ENCODE measurements at regions not wholly inside any gene's neighbourhood (a gene's known extent, or its start where the extent isn't known, plus 50 kb on each side); places are given as distances from the start of the nearest gene placed in this dataset.

DNA sequence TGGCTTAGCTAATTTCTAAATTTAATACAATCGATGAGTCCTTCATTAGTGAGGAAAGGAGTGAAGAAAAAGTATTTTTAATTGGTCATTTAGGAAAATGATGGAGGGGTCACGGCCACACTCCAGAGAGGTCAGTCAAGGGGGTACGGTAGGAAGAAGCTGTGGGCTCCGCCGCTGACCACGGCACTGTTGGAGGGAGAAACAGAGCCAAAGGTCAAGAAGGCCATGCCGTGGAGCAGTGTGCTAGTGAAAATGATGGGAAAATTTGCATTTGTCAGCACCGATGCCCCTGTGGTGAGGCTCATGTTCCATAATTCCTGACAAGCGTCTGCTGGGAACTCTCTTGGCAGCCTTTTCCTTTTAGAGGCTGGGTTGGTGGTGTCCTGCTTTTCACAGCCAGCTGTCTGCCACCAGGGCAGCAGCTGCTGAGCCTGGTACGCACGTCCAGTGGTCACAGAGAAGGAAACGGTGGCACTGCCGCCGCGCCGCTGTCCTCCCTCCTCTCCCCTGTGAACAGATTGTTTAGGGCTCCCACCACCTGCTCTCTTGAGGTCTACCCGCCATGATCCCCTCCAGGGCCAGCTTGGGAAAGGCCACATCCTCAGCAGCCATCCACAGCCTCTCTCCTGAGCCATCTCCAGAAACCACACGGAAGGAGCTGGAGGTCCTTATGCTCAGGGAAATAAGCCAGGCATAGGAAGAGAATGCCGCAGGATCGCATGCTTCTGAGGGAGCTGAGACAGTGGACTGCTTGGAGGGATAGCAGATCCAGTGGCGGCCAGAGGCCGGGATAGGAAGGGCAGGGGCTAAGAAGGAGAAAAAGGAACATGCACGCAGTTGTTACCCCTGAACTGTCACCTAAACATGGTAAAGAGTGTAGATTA lies 263.7 kb upstream of the PPP2R2D start:
- Mint-ChIP-seq H3K4me3 (no peak overlapping the region), H3K27me3 (peaks cover 1% of the 10 kb centered on the region), H3K36me3 (ENCODE audit: low read depth) (no peaks in the 10 kb centered on the region), H3K9me3 (peaks cover 10% of the 10 kb centered on the region), H3K4me1 (ENCODE audit: low read depth) (no peaks in the 10 kb centered on the region), H3K27ac (no peak overlapping the region)
- intact Hi-C loops (cut with micrococcal nuclease) = no loop called here

DNA sequence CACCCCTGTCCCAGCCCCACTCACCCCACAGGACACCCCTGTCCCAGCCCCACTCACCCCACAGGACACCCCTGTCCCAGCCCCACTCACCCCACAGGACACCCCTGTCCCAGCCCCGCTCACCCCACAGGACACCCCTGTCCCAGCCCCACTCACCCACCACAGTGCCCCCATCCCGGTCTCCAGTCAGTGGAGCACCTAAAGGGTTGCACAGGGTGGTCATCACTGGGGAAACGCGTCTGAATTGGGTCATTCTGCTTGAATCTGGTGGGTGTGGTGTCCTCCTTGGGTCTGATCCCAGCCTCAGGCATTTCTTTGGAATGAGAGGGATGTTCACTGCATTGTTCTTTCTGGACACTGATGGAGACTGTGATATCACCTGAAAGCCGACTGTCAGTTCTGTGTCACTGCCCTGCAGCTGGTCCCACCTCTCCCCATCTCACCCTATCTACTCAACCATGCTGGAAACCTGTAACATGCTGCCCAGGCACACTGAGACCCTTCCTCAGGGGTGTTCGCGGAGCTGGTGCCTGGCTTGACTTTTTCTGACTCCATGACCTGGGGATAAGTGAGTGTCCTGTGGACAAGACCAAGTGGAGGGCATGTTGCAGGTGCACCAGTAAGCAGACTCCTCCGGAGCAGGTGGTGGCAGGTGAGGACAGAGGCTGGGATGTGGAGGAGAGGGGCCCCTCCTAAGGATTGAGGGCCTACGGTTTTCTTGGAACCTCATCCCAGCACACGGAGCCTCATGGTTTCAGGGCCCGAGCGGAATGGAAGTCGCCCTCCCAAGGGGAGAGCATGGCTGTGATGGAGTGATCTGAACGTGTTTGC lies 262.5 kb upstream of the PPP2R2D start:
- no peak overlapping the region for H3K4me3 Mint-ChIP-seq
- H3K9me3 Mint-ChIP-seq = peaks cover 10% of the 10 kb centered on the region
- no peaks in the 10 kb centered on the region for H3K36me3 Mint-ChIP-seq (ENCODE audit: low read depth)
- no peaks in the 10 kb centered on the region for H3K27me3 Mint-ChIP-seq
- H3K4me1 Mint-ChIP-seq (ENCODE audit: low read depth) = no peaks in the 10 kb centered on the region
- intact Hi-C loops (cut with micrococcal nuclease) = no loop called here
- no peak overlapping the region for H3K27ac Mint-ChIP-seq

DNA sequence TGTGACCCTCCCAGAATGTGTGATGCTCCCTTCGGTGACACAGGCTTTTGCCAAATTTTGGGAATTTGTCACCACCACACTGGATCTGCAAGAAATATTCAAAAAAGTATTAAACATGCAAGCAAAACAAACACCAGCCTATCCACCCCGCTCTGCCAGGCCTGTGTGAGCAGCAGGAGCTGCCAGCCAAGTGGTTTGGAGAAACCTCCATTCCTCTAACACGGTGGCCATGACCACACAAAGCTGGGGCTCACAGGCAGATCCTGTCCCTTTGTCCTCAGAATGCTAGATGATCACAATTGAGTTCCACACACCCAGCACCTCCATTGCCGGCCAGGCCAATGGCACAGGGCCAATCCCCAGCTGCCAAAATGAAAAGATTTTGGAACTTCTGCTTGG lies 261.9 kb upstream of the PPP2R2D start:
- no peak overlapping the region for H3K27ac Mint-ChIP-seq
- no peaks in the 10 kb centered on the region for H3K4me1 Mint-ChIP-seq (ENCODE audit: low read depth)
- peaks cover 10% of the 10 kb centered on the region for H3K9me3 Mint-ChIP-seq
- no peaks in the 10 kb centered on the region for H3K27me3 Mint-ChIP-seq
- H3K36me3 Mint-ChIP-seq (ENCODE audit: low read depth) = no peaks in the 10 kb centered on the region
- intact Hi-C loops (cut with micrococcal nuclease) = no loop called here
- H3K4me3 Mint-ChIP-seq = no peak overlapping the region

DNA sequence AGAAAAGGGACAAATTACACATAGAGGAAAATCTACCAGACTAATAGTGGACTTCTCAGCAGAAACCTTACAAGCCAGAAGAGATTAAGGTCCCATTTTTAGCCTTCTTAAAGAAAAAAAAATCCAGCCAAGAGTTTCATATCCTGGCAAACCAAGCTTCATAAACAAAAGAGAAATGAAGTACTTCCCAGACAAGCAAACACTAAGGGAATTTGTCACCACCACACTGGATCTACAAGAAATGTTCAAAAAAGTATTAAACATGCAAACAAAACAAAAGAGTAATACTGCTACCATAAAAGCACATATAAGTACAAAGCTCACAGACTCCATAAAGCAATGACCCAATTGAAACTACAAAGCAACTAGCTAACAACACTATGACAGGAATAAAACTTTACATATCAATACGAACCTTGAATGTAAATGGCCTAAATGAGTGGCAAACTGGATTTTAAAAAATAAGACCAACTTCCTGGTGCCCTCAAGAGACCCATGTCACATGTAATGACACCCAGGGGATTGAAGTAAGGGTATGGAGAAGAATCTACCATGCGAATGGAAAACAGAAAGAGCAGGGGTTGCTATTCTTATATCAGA lies 260.7 kb upstream of the PPP2R2D start:
- intact Hi-C loops (cut with micrococcal nuclease) = no loop called here
- Mint-ChIP-seq H3K4me3 (no peak overlapping the region), H3K36me3 (ENCODE audit: low read depth) (no peaks in the 10 kb centered on the region), H3K27me3 (no peaks in the 10 kb centered on the region), H3K27ac (no peak overlapping the region), H3K4me1 (ENCODE audit: low read depth) (no peaks in the 10 kb centered on the region), H3K9me3 (peaks cover 10% of the 10 kb centered on the region)

DNA sequence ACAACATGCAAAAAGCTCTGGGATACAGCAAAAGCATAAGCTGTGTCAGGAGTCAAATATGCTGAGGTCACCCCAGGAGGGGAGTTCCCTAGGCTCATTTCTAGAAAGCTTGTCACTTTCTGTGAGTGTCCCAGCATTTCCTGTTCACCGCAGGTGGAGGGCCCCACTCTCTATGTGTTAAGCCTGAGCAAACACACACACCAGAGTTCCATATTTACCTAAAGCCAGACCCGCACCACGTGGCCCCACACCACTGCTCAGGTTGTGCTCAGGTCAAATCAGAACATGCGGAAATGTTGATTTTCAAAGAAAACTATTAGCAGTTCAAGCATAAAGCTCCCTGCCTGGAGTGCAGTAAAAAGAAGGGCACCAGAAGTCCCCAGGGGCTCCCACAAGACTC lies 259.6 kb upstream of the PPP2R2D start:
- no peak overlapping the region for H3K4me3 Mint-ChIP-seq
- intact Hi-C loops (cut with micrococcal nuclease) = no loop called here
- peaks cover 10% of the 10 kb centered on the region for H3K9me3 Mint-ChIP-seq
- H3K27ac Mint-ChIP-seq = no peak overlapping the region
- H3K4me1 Mint-ChIP-seq (ENCODE audit: low read depth) = no peaks in the 10 kb centered on the region
- H3K27me3 Mint-ChIP-seq = no peaks in the 10 kb centered on the region
- H3K36me3 Mint-ChIP-seq (ENCODE audit: low read depth) = no peaks in the 10 kb centered on the region

DNA sequence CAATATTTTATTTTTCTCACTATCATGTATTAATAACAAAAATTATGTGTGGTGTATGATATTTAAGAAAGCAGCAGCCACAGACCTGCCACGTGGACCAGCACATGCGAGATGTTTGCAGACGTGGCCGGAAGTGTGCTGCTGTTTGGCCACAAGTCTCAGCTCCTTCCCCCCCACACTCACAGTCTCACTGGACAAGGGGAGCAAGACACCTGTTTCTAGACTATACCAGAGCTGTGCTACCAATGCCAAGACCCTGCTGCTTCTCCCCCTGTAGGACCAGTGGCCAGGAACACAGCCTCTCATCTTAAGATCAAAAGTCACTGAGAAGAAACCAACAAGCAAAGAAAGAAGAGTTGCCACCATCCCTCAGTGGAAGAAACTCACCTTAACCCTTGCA lies 258.9 kb upstream of the PPP2R2D start:
- Mint-ChIP-seq H3K9me3 (peaks cover 10% of the 10 kb centered on the region), H3K4me3 (no peak overlapping the region), H3K36me3 (ENCODE audit: low read depth) (no peaks in the 10 kb centered on the region), H3K27ac (no peak overlapping the region), H3K27me3 (no peaks in the 10 kb centered on the region), H3K4me1 (ENCODE audit: low read depth) (no peaks in the 10 kb centered on the region)
- intact Hi-C loops (cut with micrococcal nuclease) = no loop called here

DNA sequence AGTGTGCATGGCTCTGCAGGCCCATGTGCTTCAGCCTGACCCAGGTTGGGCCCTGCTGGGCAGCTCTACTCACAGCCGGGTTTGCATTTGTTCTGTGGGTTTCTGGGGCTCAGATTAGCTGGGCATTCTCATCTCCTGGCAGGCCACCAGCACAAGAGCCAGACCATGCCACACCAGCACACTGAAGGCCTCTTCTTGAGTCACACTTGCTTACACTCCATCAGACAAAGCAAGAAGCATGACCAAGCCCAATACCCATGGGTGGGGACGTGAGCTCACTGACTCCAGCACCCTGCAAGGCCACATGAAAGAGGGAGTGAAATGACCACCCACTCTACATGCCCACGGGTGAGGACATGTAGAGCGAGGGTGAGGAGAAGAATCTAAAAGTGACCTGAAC lies 257.8 kb upstream of the PPP2R2D start:
- H3K36me3 Mint-ChIP-seq (ENCODE audit: low read depth) = no peaks in the 10 kb centered on the region
- no peaks in the 10 kb centered on the region for H3K27me3 Mint-ChIP-seq
- no peaks in the 10 kb centered on the region for H3K4me1 Mint-ChIP-seq (ENCODE audit: low read depth)
- intact Hi-C loops (cut with micrococcal nuclease) = no loop called here
- H3K9me3 Mint-ChIP-seq = peaks cover 10% of the 10 kb centered on the region
- H3K27ac Mint-ChIP-seq = no peak overlapping the region
- H3K4me3 Mint-ChIP-seq = no peak overlapping the region

DNA sequence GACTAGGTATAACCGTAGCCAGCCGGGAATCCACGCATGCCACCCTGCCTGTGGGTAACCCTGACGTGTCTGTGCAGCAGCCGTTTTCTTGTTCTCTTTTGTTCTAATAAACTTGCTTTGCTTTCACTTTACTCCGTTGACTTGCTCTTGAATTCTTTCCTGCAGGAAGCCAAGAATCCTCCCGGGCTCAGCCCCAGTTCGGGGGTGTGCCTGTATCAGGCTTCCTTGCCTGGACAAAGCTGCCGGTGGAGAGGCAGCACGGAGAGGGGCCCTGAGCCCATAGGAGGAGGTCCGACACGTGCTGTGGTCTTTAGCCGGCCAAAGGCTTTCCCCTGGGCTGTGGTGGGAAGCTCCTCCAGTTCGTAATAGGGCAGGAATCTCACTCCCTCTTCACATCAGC lies 256.5 kb upstream of the PPP2R2D start:
- Mint-ChIP-seq H3K9me3 (peaks cover 9% of the 10 kb centered on the region), H3K4me3 (no peak overlapping the region)

DNA sequence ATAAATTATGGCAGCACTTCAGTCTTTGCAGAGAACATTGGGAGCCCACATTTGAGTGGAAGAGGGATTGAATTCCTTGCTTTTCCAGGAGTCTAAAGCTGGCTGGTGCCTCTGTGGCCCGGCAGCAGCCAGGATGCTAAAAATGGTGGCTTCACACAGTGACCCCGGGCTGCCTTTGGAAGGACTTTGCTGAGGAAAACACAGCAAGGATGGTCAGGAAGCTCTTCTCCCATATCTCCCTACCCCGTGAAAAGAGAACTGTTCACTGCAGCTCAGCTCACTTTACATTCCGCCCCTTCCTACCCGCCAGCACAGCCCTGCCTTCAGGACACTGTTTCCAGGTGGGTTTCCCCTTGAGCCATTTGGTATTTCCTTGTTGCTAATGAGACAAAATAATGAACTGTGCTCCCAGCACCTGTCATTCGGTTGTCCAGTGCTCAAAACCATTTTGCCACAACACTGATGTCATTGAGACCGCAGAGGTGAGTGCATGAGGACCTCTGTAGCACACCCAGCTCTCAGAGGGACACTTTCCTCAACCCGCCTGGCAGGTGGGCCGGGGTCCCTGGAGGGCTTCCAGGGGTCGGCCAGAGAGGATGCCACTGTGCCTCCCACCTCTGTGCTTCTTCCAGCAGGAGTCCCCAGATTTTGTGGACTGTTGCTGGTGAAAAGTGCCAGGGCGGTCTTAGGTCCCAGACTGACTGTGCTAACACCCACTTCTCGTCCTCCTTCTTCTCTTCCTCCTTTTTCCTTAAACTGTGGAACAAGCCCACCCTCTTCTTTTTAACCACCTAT lies 255.7 kb upstream of the PPP2R2D start:
- H3K27ac Mint-ChIP-seq = no peak overlapping the region

More for the DNA sequence above, 256.5 kb upstream of the PPP2R2D start:
- Mint-ChIP-seq H3K27me3 (no peaks in the 10 kb centered on the region), H3K36me3 (ENCODE audit: low read depth) (no peaks in the 10 kb centered on the region), H3K27ac (no peak overlapping the region), H3K4me1 (ENCODE audit: low read depth) (no peaks in the 10 kb centered on the region)
- intact Hi-C loops (cut with micrococcal nuclease) = no loop called here

DNA sequence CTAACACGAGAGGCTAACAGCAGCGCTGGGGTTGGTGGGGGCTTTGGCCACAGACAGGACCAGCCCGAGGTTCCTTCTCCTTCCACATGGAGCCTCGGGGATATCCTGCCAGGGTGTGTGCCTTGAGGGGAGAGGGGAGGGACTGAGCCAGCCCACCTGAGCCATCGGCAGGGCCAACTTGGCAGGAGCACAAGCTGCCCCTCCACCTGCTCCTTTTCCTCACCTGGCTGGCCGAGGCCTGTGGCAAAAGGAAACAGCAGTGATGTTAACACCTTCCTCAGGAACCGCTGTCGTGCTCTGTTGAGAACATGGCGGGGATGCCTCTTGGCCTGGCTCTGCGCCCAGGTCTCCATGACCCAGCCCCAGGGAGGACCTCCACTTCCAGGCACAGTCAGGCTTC lies 255.1 kb upstream of the PPP2R2D start:
- no peaks in the 10 kb centered on the region for H3K27me3 Mint-ChIP-seq
- H3K4me1 Mint-ChIP-seq (ENCODE audit: low read depth) = no peaks in the 10 kb centered on the region
- intact Hi-C loops (cut with micrococcal nuclease) = no loop called here
- H3K4me3 Mint-ChIP-seq = no peak overlapping the region
- no peaks in the 10 kb centered on the region for H3K9me3 Mint-ChIP-seq
- no peaks in the 10 kb centered on the region for H3K36me3 Mint-ChIP-seq (ENCODE audit: low read depth)
- H3K27ac Mint-ChIP-seq = no peak overlapping the region

More for the DNA sequence above, 255.7 kb upstream of the PPP2R2D start:
- Mint-ChIP-seq H3K27me3 (no peaks in the 10 kb centered on the region), H3K4me3 (no peak overlapping the region), H3K9me3 (peaks cover 1% of the 10 kb centered on the region), H3K4me1 (ENCODE audit: low read depth) (no peaks in the 10 kb centered on the region), H3K36me3 (ENCODE audit: low read depth) (no peaks in the 10 kb centered on the region)
- intact Hi-C loops (cut with micrococcal nuclease) = no loop called here

DNA sequence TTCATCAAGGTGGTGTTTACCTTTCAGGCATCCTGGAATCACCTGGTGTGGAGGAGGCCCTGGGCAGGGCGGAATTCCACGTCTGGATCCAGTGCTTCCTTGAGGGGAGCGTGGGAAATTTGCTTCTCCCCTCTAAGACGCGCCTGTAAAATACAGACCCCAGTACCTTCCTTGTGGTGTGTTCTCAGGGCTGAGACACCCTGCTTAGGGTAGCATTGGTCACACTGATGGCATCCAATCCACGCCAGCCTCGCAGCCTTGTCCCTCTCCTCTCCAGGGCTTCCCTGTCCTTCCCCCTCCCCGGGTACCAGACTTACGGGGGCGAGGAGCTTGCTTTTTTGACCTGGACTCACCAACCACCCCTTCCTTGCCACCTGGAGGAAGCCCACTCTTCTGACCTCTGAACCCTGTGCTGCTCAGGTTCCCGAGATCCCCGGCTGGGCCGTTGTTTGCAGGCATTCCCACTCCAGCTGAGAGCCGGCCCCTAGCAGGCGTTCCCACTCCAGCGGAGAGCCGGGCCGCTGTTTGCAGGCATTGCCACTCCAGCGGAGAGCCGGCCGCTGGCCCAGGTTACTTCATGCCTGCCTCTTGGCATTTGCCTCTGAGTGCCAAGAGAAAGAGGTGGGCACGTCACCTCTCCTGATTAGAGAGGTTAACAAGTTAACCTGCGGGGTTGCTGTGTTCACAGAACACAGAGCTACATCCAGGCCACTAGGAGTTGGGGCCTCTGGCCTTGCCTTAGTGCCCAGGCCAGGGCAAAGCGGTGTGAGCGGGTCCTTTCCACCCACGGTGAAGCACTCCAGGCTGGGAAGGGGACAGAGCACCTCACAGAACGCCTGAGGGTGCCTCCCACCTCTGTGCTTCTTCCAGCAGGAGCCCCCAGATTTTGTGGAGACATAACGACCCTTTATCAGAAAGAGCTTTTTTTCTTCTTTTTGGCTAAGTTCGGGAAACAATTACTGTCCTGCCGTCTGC lies 254.0 kb upstream of the PPP2R2D start:
- Mint-ChIP-seq H3K27ac (no peak overlapping the region), H3K4me1 (ENCODE audit: low read depth) (no peaks in the 10 kb centered on the region), H3K27me3 (peaks cover 9% of the 10 kb centered on the region), H3K9me3 (no peaks in the 10 kb centered on the region), H3K36me3 (ENCODE audit: low read depth) (no peaks in the 10 kb centered on the region), H3K4me3 (no peak overlapping the region)
- intact Hi-C loops (cut with micrococcal nuclease) = no loop called here

DNA sequence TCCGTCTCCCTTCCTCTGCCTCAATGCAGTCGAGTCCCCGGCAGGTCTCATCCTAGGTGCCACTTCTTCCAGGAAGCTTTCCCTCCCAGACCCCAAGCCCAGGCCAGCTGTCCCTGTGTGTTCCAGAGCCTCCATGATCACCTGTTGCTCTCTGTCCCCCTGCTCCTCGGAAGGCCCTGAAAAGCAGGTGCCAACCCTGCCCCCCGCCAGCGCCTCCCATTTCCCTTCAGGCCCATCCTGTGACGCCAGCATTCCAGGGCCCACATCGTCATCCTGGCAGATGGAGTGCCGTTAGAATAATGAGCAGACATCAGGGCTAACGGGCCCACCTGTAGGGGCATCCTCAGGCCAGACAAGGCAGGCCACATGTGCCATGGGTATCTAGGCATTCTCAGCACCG lies 253.0 kb upstream of the PPP2R2D start:
- no peak overlapping the region for H3K4me3 Mint-ChIP-seq
- H3K36me3 Mint-ChIP-seq (ENCODE audit: low read depth) = no peaks in the 10 kb centered on the region
- no peaks in the 10 kb centered on the region for H3K4me1 Mint-ChIP-seq (ENCODE audit: low read depth)
- intact Hi-C loops (cut with micrococcal nuclease) = no loop called here
- H3K9me3 Mint-ChIP-seq = no peaks in the 10 kb centered on the region
- H3K27ac Mint-ChIP-seq = no peak overlapping the region
- peaks cover 14% of the 10 kb centered on the region for H3K27me3 Mint-ChIP-seq

All from dendritic cell treated with granulocyte-macrophage colony-stimulating factor and Interleukin-4, amounts not matched to agents 40 ng/mL and 50 ng/mL, for 4 days (primary cell).